ENCODE measurements at regions not wholly inside any gene's neighbourhood (a gene's known extent, or its start where the extent isn't known, plus 50 kb on each side); places are given as distances from the start of the nearest gene placed in this dataset.

- TF ChIP-seq CTCF (IDR thresholded peaks at IDR 0.05) = no peak
- TF ChIP-seq POLR2A (IDR thresholded peaks at IDR 0.05) = no peak
- no peak for TF ChIP-seq POLR2AphosphoS5 (IDR thresholded peaks at IDR 0.05)
- no peak for TF ChIP-seq EP300 (IDR thresholded peaks at IDR 0.05)
Measured at GRCh38 chr12:65616022-65616421, 208.3 kb upstream of the HMGA2 start.
